SIG-M5 treated with dmso at 0.1 percent for 504 hours (cell line): ENCODE measurements at regions not wholly inside any gene's neighbourhood (a gene's known extent, or its start where the extent isn't known, plus 50 kb on each side); places are given as distances from the start of the nearest gene placed in this dataset.

Source experiments
- DNase-seq: peaks from one replicate; lab custom pipeline; 2025; ENCODE audit not compliant: unreplicated experiment; lab: John Stamatoyannopoulos, UW

GRCh38 chr16:65783709-65784474 lies 582.6 kb upstream of the CDH5 start:
- no peak for DNase-seq

GRCh38 chr16:65782611-65783600 lies 583.6 kb upstream of the CDH5 start:
- DNase-seq, result no peak

- DNase-seq, result no peak
Measured at GRCh38 chr16:65781855-65782254, 584.6 kb upstream of the CDH5 start.

- no peak for DNase-seq
Measured at GRCh38 chr16:65781363-65781762, 585.1 kb upstream of the CDH5 start.

GRCh38 chr16:65779201-65779600 lies 587.3 kb upstream of the CDH5 start:
- DNase-seq, result no peak

- DNase-seq, result no peak
Measured at GRCh38 chr16:65776639-65777183, 589.8 kb upstream of the CDH5 start.

- no peak for DNase-seq
Measured at GRCh38 chr16:65775829-65776228, 590.7 kb upstream of the CDH5 start.

GRCh38 chr16:65774350-65774749 lies 592.1 kb upstream of the CDH5 start:
- DNase-seq, result no peak

- DNase-seq, result no peak
Measured at GRCh38 chr16:65773301-65773874, 593.1 kb upstream of the CDH5 start.

- no peak for DNase-seq
Measured at GRCh38 chr16:65772134-65772732, 594.3 kb upstream of the CDH5 start.

GRCh38 chr16:65771707-65772106 lies 594.8 kb upstream of the CDH5 start:
- DNase-seq, result no peak

- DNase-seq, result no peak
Measured at GRCh38 chr16:65770752-65771151, 595.7 kb upstream of the CDH5 start.

GRCh38 chr16:65769776-65770438 lies 596.6 kb upstream of the CDH5 start:
- no peak for DNase-seq

- DNase-seq, result no peak
Measured at GRCh38 chr16:65769055-65769465, 597.4 kb upstream of the CDH5 start.

- DNase-seq, result no peak
Measured at GRCh38 chr16:65767125-65767524, 599.4 kb upstream of the CDH5 start.

GRCh38 chr16:65763640-65764305 lies 602.7 kb upstream of the CDH5 start:
- no peak for DNase-seq

- DNase-seq, result no peak
Measured at GRCh38 chr16:65760874-65761273, 605.6 kb upstream of the CDH5 start.

GRCh38 chr16:65758620-65759019 lies 607.9 kb upstream of the CDH5 start:
- DNase-seq, result no peak

GRCh38 chr16:65757064-65757463 lies 609.4 kb upstream of the CDH5 start:
- DNase-seq, result no peak

- DNase-seq, result no peak
Measured at GRCh38 chr16:65756163-65756562, 610.3 kb upstream of the CDH5 start.
